ENCODE measurements at regions not wholly inside any gene's neighbourhood (a gene's known extent, or its start where the extent isn't known, plus 50 kb on each side); places are given as distances from the start of the nearest gene placed in this dataset.
"Not testable (repeated sequence)": the region's sequence is repeated elsewhere in the genome, so short reads cannot be mapped to it uniquely, and the experiment has no call there.

GRCh38 chr9:63814970-63815669 lies 1469.9 kb downstream of the FOXD4L5 start:
- in situ Hi-C loops (cut with HindIII; ENCODE audit: low pct_ligation_motif_present, low pct_unique_long_range_greater_than_20kb, low sequenced_read_pairs); DNase-seq: not testable (repeated sequence)

DNA sequence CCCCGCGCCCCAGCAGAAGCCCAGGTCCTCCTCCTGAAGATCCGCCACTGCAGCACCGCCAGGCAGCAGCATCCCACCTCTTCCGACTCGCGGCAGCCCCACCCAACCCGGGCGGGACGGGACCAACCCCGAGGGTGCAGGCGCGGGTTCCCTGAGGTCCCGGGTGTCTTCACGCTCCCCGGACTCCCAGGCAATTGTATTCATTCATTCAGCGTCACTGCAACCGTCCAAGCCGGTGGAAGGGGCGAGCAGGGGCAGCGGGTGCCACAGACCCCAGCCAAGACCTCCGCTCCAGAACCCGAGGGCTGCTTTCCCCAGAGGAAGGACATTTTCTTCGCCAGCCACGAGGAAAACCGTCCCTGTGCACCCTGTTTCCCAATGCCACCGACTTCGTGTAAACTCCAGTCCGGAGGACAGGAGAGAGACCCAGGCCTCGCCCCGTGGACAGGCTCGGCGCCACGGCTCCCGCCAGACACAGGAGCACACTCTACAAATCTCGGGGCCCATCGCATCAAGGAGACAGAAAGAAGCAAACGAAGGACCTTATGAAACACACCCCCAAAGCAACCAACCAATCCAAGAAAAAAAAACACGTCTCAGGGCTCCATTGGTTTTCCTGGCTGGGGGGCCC lies 1471.5 kb downstream of the FOXD4L5 start:
- DNase-seq; in situ Hi-C loops (cut with HindIII; ENCODE audit: low pct_ligation_motif_present, low pct_unique_long_range_greater_than_20kb, low sequenced_read_pairs): not testable (repeated sequence)

DNA sequence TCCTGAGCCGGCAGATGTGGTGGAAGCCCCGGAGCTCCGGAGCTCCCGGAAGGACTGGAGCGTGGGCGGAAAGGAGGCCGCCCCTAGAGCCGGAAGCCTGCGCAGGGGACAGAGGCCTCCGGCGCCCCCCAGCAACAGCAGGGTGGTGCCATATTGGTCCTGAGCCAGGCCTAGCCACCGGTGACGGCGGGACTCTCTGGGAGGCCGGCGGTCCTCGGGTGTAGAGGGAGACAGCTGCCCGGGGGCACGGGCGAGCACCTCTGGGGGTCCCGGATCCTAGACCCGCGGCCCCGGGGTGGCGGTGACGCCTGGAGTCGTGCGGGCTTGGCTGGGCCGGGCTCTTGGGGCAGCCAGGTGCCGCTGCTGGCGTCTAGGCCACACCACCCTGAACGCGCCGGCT lies 1472.2 kb downstream of the FOXD4L5 start:
- in situ Hi-C loops (cut with HindIII; ENCODE audit: low pct_ligation_motif_present, low pct_unique_long_range_greater_than_20kb, low sequenced_read_pairs); DNase-seq: not testable (repeated sequence)

DNA sequence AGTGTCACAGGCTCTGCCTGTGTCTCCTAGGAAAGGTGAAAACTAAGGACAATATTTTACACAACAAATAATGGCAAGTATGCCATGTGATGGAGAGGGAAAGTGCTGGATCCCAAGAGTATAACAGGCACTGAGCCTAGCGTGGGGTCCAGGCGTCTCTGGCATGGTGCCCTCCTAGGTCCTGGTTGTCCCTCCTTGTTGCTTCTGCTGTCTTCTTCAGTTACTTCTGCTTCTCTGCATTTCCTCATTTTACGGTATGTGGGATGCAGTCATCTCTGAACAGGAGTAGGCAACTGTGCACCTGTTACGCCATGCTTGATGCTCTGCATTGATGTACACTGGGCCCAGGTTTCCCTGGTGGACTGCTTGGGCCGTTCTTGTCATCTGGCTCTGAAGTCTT lies 1480.8 kb downstream of the FOXD4L5 start:
- DNase-seq; in situ Hi-C loops (cut with HindIII; ENCODE audit: low pct_ligation_motif_present, low pct_unique_long_range_greater_than_20kb, low sequenced_read_pairs): not testable (repeated sequence)

GRCh38 chr9:63794081-63794685 lies 1490.8 kb downstream of the FOXD4L5 start:
- DNase-seq; in situ Hi-C loops (cut with HindIII; ENCODE audit: low pct_ligation_motif_present, low pct_unique_long_range_greater_than_20kb, low sequenced_read_pairs): not testable (repeated sequence)

DNA sequence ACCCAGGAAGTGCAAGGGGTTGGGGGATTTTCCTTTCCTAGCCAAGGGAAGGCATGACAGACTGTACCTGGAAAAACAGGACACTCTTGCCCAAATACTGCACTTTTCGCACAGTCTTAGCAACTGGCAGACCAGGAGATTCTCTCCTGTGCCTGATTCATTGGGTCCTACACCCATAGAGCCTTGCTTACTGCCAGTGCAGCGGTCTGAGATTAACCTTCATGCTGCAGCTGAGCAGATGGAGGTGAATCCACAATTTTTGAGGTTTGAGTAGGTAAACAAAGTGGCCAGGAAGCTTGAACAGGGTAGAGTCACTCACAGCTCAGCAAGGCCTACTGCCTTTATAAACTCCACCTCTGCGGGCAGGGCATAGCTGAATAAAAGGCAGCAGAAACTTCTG lies 1497.6 kb downstream of the FOXD4L5 start:
- in situ Hi-C loops (cut with HindIII; ENCODE audit: low pct_ligation_motif_present, low pct_unique_long_range_greater_than_20kb, low sequenced_read_pairs): not testable (repeated sequence)

DNA sequence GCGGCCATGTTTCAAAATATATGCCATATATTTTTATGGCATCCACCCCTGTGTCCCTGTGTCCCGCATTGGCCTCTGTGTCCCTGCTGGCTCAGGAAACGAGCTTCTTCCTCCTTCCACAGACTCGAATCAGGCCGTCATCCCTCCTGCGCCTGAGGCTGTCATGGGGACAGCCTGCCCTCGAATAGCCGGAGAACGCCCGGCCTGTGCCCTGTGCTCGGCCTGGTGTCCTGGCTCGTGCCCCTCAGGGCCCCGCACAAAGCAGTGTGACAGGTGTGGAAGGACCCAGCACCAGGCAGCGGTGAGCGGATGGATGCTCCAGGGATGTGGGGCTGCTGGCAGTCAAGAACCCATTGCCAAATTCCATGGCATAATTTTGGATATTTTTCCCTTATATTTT lies 1500.0 kb downstream of the FOXD4L5 start:
- DNase-seq; in situ Hi-C loops (cut with HindIII; ENCODE audit: low pct_ligation_motif_present, low pct_unique_long_range_greater_than_20kb, low sequenced_read_pairs): not testable (repeated sequence)

More for the DNA sequence above, 1497.6 kb downstream of the FOXD4L5 start:
- DNase-seq: not testable (repeated sequence)

DNA sequence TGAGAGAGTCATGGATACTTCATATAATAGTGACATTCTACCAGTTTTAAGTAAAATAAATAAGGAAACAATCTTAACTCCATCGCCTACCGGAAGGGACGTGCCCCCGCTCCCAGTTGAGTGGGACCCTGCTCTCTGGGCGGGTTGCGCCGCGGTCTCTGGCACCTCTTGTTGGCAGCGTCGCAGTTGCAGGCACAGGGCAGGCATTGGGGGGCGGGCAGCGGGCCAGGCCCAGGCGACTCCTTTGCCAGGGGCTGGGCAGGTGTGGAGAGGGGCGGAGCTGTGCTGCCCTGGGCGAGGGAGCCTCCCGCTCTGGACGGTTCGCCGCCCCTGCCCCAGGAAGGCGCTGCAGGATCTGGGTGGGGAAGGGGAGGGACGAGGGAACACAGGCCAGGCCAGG lies 1500.6 kb downstream of the FOXD4L5 start:
- in situ Hi-C loops (cut with HindIII; ENCODE audit: low pct_ligation_motif_present, low pct_unique_long_range_greater_than_20kb, low sequenced_read_pairs); DNase-seq: not testable (repeated sequence)

GRCh38 chr9:63781817-63782439 lies 1503.1 kb downstream of the FOXD4L5 start:
- in situ Hi-C loops (cut with HindIII; ENCODE audit: low pct_ligation_motif_present, low pct_unique_long_range_greater_than_20kb, low sequenced_read_pairs); DNase-seq: not testable (repeated sequence)

DNA sequence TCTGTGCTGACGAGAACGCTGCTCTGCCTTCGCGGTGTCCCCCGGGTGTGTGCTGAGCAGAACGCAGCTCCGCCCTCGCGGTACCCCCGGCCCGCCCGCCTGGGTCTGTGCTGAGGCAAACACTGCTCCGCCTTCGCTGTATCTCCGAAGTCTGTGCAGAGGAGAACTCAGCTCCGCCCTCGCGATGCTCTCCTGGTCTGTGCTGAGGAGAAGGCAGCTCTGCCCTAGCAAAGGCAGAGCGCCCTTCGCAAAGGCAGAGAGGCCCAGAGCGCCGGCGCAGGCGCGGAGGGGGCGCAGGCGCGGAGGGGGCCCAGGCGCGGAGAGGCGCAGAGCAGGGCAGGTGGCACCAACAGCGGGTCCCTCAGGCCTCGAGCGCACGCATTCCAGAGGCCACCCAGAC lies 1503.6 kb downstream of the FOXD4L5 start:
- DNase-seq: peak; percentile 22

GRCh38 chr9:63776220-63776619 lies 1508.8 kb downstream of the FOXD4L5 start:
- DNase-seq; in situ Hi-C loops (cut with HindIII; ENCODE audit: low pct_ligation_motif_present, low pct_unique_long_range_greater_than_20kb, low sequenced_read_pairs): not testable (repeated sequence)

More for the DNA sequence above, 1503.6 kb downstream of the FOXD4L5 start:
- in situ Hi-C loops (cut with HindIII; ENCODE audit: low pct_ligation_motif_present, low pct_unique_long_range_greater_than_20kb, low sequenced_read_pairs): not testable (repeated sequence)

DNA sequence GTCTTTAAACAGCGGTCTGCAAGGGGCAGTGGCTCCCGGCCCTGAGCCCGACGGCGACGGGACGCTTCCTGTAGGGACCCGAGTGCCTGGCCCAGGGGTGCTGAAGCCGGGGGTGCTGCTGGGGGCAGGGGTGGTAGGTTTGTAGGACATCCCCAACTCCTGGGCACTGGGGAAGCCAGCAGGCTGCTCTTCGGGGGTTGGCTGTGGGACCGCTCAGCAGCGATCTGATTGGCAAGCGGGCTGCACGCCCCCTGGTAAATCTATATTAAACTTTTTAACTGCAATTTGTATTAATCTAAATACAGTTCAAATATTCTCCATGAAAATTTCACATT lies 1510.0 kb downstream of the FOXD4L5 start:
- in situ Hi-C loops (cut with HindIII; ENCODE audit: low pct_ligation_motif_present, low pct_unique_long_range_greater_than_20kb, low sequenced_read_pairs); DNase-seq: not testable (repeated sequence)

GRCh38 chr9:63774369-63775091 lies 1510.5 kb downstream of the FOXD4L5 start:
- in situ Hi-C loops (cut with HindIII; ENCODE audit: low pct_ligation_motif_present, low pct_unique_long_range_greater_than_20kb, low sequenced_read_pairs); DNase-seq: not testable (repeated sequence)

GRCh38 chr9:63762230-63762629 lies 1522.8 kb downstream of the FOXD4L5 start:
- DNase-seq; in situ Hi-C loops (cut with HindIII; ENCODE audit: low pct_ligation_motif_present, low pct_unique_long_range_greater_than_20kb, low sequenced_read_pairs): not testable (repeated sequence)

DNA sequence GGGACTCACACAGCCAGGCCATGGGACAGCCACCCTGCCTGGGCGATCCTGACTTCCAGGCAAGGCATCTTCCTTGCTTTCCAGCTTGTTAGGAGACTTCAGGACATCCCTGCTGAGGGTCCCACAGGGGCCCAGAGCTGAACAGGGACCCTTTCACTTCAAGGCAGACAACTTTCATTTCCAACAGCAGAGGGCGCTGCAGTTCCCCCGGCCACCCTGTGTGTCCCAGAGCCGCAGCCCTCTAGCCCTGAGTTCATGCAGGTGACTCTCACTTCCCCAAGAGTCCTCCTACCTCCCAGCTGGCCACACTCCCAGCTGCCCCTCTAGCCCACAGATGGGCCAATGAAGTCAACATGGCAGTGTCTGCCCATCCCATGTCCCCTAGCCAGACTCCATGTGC lies 1556.0 kb downstream of the FOXD4L5 start:
- DNase-seq: peak; percentile 0
- in situ Hi-C loops (cut with HindIII; ENCODE audit: low pct_ligation_motif_present, low pct_unique_long_range_greater_than_20kb, low sequenced_read_pairs): not testable (repeated sequence)

- in situ Hi-C loops (cut with HindIII; ENCODE audit: low pct_ligation_motif_present, low pct_unique_long_range_greater_than_20kb, low sequenced_read_pairs): no loop called here
These were observed 1556.7 kb downstream of the FOXD4L5 start for GRCh38 chr9:63728287-63728686.

DNA sequence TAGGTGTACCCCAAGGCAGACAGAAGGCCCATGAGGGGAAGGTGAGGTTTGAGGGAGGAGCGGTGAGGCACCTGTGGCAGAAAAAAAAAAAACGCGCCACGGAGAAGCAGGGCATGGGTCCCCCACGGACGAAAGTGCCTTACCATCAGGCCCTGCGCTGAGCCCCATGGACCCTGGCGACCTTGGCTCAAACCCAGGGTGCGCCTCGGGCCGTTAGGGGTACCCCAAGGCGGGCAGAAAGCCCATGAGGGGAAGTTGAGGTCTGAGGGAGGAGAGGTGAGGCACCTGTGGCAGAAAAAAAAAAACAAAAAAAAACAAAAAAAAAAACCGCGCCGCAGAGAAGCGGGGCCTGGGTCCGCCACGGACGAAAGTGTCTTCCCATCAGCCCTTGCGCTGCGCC lies 1576.7 kb downstream of the FOXD4L5 start:
- in situ Hi-C loops (cut with HindIII; ENCODE audit: low pct_ligation_motif_present, low pct_unique_long_range_greater_than_20kb, low sequenced_read_pairs); DNase-seq: not testable (repeated sequence)

More at GRCh38 chr9:63728287-63728686, 1556.7 kb downstream of the FOXD4L5 start:
- no peak for DNase-seq

GRCh38 chr9:63704456-63704855 lies 1580.6 kb downstream of the FOXD4L5 start:
- in situ Hi-C loops (cut with HindIII; ENCODE audit: low pct_ligation_motif_present, low pct_unique_long_range_greater_than_20kb, low sequenced_read_pairs); DNase-seq: not testable (repeated sequence)

Data from ACHN (cell line).